Stomach (tissue), 8 donors: ENCODE measurements at regions not wholly inside any gene's neighbourhood (a gene's known extent, or its start where the extent isn't known, plus 50 kb on each side); places are given as distances from the start of the nearest gene placed in this dataset.

Experiments
- DNase-seq, 2 donors: peaks; one replicate each; pipeline versions ENCODE4 v3.0.0 to v3.0.0-alpha.2; 2013 to 2019
- H3K27ac ChIP-seq, 5 donors: fragments of 200-600 bp in 4 of 5; sonication (generic) in 4 of 5; one replicate each; pipeline ENCODE4 v1.5.1; 2013 to 2019; ENCODE audit warnings: mild to moderate bottlenecking in 1 of 5, moderate library complexity in 1 of 5
- H3K27me3 ChIP-seq, 3 donors: fragments of 200-600 bp; sonication (generic); one replicate each; pipeline ENCODE4 v1.5.1; 2017 to 2019; ENCODE audit warnings: mixed run types in 1 of 3
- H3K36me3 ChIP-seq, 4 donors: fragments of 200-600 bp; sonication (generic); 1 replicate in 3 of 4; 2 replicates in 1 of 4; pipeline ENCODE4 v1.5.1; 2016 to 2019
- H3K4me1 ChIP-seq, 4 donors: fragments of 200-600 bp; sonication (generic); one replicate each; pipeline ENCODE4 v1.5.1; 2016 to 2019
- H3K4me3 ChIP-seq, 4 donors: fragments of 200-600 bp; sonication (generic) in 3 of 4; one replicate each; pipeline ENCODE4 v1.5.1; 2016 to 2019; ENCODE audit warnings: mild to moderate bottlenecking in 1 of 4
- H3K9me3 ChIP-seq, 4 donors: fragments of 200-600 bp; sonication (generic); one replicate each; pipeline ENCODE4 v1.5.1; 2016 to 2019
- EP300 ChIP-seq: sonication (generic); formaldehyde crosslinking; IDR thresholded peaks from one replicate; pipeline ENCODE4 v1.6.1; 2017; ENCODE audit warnings: antibody characterized with exemption
- POLR2A ChIP-seq, 4 donors: fragments of 450-650 bp; IDR thresholded peaks; one replicate each; pipeline ENCODE4 v1.6.1; 2016; ENCODE audit warnings: antibody characterized with exemption in 4 of 4, control low read depth in 2 of 4, mild to moderate bottlenecking in 1 of 4, moderate library complexity in 1 of 4
- POLR2AphosphoS5 ChIP-seq, 3 donors: sonication (generic); formaldehyde crosslinking; IDR thresholded peaks; one replicate each; pipeline ENCODE4 v1.6.1; 2016; ENCODE audit warnings: antibody characterized with exemption in 3 of 3
- WGBS, 5 donors: extraction: QIAGEN DNeasy Blood & Tissue Kit in 3 of 5; methylation state at CpG; one replicate each; pipeline versions ENCODE4 v1.1.5 to v1.1.7; 2013 to 2018; 5-methylcytosine and 5-hydroxymethylcytosine counted together
- intact Hi-C: fragments of 100-400 bp; cut with DNase I; formaldehyde crosslinking; loops from one replicate; pipeline ENCODE4 v1.15.1; 2023; ENCODE audit warnings: low total_unique reads
- TF ChIP-seq, protein P1 (sequence below), 7 experiments: fragments of 450-650 bp in 4 of 7; fragments of 200-600 bp in 3 of 7; sonication (generic) in 3 of 7; IDR thresholded peaks; one replicate each; pipeline ENCODE4 v1.5.1; 2016 to 2019; ENCODE audit warnings: antibody characterized with exemption in 7 of 7, control low read depth in 2 of 7, mild to moderate bottlenecking in 1 of 7
- donor health status: healthy with polysubstance abuse.
- donor health status: Bipolar disorder and iron deficiency.
- donor health status: healthy.

DNA sequence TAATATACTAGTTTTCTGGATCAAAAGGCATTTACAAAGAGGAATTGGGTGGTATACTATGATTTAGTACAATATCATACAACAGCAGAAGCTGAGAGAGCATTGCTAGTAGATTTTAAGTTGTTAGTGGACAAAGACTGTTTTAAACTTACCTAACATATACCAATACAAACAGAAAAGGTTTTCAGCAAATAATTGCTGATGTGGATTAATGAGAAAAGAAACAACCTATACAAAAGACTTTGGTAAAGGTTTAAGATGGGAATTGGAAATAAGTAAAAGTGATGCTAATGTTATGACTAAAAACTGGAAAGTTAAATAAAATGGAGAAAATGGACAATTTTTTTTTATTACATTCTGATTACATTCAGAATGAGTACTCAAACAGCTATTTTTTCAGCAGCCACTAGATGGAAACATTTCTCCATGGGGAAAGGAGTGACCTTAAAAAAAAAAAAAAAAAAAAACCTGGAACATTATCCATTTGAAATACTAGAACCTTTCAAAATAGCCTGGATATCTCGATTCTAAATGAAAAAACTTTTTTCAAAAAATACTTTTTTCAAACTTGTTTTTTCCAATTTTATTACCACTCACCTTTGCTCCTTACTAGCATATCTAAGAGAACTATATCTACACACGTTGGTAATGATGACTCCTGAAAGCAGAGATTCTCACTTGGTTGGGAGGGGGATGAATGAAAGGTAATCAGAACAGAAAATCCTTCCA is 55.4 kb downstream of the EPRS1 start:
- H3K27ac ChIP-seq, result no peak overlapping the region
- peaks cover 5 to 60% (median 52%) of the 10 kb centered on the region in 4 donors for H3K36me3 ChIP-seq
- H3K4me3 ChIP-seq, result no peak overlapping the region
- 20 to 33% (median 30%) methylated on average over 2 of the region's 2 CpGs for WGBS, 5 donors
- TF ChIP-seq POLR2A (IDR thresholded peaks at IDR 0.05) (no peak), POLR2AphosphoS5 (IDR thresholded peaks at IDR 0.05) (no peak), EP300 (no peak)
- TF ChIP-seq, protein P1, sequence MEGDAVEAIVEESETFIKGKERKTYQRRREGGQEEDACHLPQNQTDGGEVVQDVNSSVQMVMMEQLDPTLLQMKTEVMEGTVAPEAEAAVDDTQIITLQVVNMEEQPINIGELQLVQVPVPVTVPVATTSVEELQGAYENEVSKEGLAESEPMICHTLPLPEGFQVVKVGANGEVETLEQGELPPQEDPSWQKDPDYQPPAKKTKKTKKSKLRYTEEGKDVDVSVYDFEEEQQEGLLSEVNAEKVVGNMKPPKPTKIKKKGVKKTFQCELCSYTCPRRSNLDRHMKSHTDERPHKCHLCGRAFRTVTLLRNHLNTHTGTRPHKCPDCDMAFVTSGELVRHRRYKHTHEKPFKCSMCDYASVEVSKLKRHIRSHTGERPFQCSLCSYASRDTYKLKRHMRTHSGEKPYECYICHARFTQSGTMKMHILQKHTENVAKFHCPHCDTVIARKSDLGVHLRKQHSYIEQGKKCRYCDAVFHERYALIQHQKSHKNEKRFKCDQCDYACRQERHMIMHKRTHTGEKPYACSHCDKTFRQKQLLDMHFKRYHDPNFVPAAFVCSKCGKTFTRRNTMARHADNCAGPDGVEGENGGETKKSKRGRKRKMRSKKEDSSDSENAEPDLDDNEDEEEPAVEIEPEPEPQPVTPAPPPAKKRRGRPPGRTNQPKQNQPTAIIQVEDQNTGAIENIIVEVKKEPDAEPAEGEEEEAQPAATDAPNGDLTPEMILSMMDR (IDR thresholded peaks at IDR 0.05), result peak in 4 of 7 experiments; percentile 31 to 56 (median 46)
- H3K9me3 ChIP-seq, result no peaks in the 10 kb centered on the region
- peaks cover 4 to 31% (median 19%) of the 10 kb centered on the region in 4 donors for H3K4me1 ChIP-seq
- intact Hi-C loops, result no loop called here
- H3K27me3 ChIP-seq, result no peaks in the 10 kb centered on the region
- peak in 1 of 2 donors; percentile 62 for DNase-seq

DNA sequence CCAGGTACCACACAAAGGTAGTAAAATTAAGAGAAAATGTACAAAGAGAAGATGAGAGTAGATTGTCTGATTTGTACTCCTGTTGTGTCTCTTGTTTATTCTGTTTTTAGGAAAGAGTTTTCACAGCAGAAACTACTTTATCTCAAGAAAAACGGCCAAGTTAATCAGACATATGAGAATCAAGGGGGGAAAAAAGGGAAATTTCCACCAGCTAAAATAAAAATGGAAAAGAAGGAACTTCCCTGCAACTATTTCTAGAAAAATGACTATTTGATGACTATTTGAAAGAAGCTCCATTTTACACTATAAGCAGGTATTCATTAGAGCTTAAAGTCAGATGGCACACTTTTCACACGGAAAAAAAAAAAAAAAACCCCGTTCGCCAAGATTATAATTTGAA is 56.5 kb downstream of the EPRS1 start:
- TF ChIP-seq EP300 (no peak), POLR2A (IDR thresholded peaks at IDR 0.05) (no peak), POLR2AphosphoS5 (IDR thresholded peaks at IDR 0.05) (no peak)
- TF ChIP-seq, protein P1 (IDR thresholded peaks at IDR 0.05), result no peak
- intact Hi-C loops, result no loop called here

DNA sequence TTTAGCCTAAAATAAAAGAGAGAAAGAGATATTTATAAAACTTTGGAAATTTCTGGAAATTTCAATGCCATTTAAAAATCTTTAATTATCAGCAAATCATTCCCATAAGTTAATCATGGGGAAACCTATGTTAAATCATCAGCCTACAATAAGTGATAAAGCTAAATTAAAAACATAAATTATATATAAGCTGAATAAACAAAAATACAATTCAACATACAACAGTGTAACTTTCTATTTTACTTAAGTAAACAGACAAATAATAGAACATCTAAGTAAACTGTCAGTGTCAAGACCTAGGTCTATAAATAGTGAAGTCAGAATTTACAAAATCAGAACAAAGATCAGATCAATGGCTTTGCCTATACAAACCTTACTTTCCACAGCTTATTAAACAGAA is 57.5 kb downstream of the EPRS1 start:
- H3K9me3 ChIP-seq, result no peaks in the 10 kb centered on the region
- no peak overlapping the region for H3K4me3 ChIP-seq
- H3K27me3 ChIP-seq, result no peaks in the 10 kb centered on the region
- intact Hi-C loops, result no loop called here
- H3K27ac ChIP-seq, result no peak overlapping the region
- no peak for DNase-seq
- peaks cover 0 to 23% (median 16%) of the 10 kb centered on the region in 4 donors for H3K4me1 ChIP-seq
- H3K36me3 ChIP-seq, result peaks cover 5 to 62% (median 60%) of the 10 kb centered on the region in 4 donors
- TF ChIP-seq EP300 (no peak), POLR2A (IDR thresholded peaks at IDR 0.05) (no peak), POLR2AphosphoS5 (IDR thresholded peaks at IDR 0.05) (no peak)
- TF ChIP-seq, protein P1 (IDR thresholded peaks at IDR 0.05), result no peak

More for the DNA sequence above, 56.5 kb downstream of the EPRS1 start:
- WGBS, 5 donors, result 69 to 86% (median 84%) methylated on average over 4 of the region's 4 CpGs
- H3K9me3 ChIP-seq, result no peaks in the 10 kb centered on the region
- peaks cover 4 to 31% (median 19%) of the 10 kb centered on the region in 4 donors for H3K4me1 ChIP-seq
- H3K27ac ChIP-seq, result no peak overlapping the region
- no peaks in the 10 kb centered on the region for H3K27me3 ChIP-seq
- DNase-seq, result no peak
- H3K36me3 ChIP-seq, result peaks cover 5 to 60% (median 53%) of the 10 kb centered on the region in 4 donors
- no peak overlapping the region for H3K4me3 ChIP-seq

DNA sequence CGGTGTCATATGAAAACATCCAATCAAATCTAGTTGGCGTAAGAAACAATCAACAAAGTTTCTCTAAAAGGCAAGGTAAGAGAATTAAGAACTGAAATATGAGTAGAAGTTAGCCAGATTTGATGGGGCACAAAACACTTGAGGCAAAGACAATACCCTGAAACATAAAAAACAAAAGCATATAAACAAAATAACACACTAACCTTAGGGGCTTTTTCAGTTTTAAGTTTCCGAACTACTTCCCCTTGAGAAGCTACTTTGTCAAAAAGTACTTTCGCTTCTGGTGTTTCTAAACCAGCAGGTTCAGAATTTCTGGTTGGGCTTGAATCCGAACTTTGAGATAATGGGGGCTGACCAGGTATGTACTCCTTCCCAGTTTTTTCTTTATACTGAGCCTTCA is 57.9 kb downstream of the EPRS1 start:
- DNase-seq, result peak in 1 of 2 donors; percentile 8
- Histone ChIP-seq H3K9me3 (no peaks in the 10 kb centered on the region), H3K36me3 (peaks cover 5 to 64% (median 62%) of the 10 kb centered on the region in 4 donors), H3K4me3 (no peak overlapping the region), H3K27ac (no peak overlapping the region), H3K27me3 (no peaks in the 10 kb centered on the region), H3K4me1 (peaks cover 0 to 19% (median 14%) of the 10 kb centered on the region in 4 donors)
- intact Hi-C loops, result no loop called here
- TF ChIP-seq, protein P1 (IDR thresholded peaks at IDR 0.05), result no peak
- TF ChIP-seq EP300, result no peak
- no peak for TF ChIP-seq POLR2AphosphoS5 (IDR thresholded peaks at IDR 0.05)
- TF ChIP-seq POLR2A (IDR thresholded peaks at IDR 0.05), result no peak
- 84 to 92% (median 89%) methylated on average over 5 of the region's 5 CpGs for WGBS, 5 donors
